HEK293 (cell line): ENCODE measurements at regions not wholly inside any gene's neighbourhood (a gene's known extent, or its start where the extent isn't known, plus 50 kb on each side); places are given as distances from the start of the nearest gene placed in this dataset.

ENCODE experiments used
- CTCF ChIA-PET: fragments of 350-600 bp; formaldehyde crosslinking; extraction: SDS; loops from one replicate; lab custom pipeline; 2021; ENCODE audit warnings: antibody characterized with exemption; lab: Yijun Ruan, JAX
- POLR2A ChIA-PET: fragments of 300-600 bp; formaldehyde crosslinking; extraction: SDS; loops from one replicate; lab custom pipeline; 2020; ENCODE audit warnings: antibody characterized with exemption, inconsistent platforms; lab: Yijun Ruan, JAX
- H3K27ac ChIP-seq: fragments of 200-500 bp; sonication (Bioruptor generic); 2 replicates; pipeline ENCODE4 v1.5.1; 2014; ENCODE audit warnings: low read depth, low read length, control low read depth, inconsistent platforms; ENCODE audit errors: extremely low read depth
- H3K36me3 ChIP-seq, 2 experiments: fragments of 200-500 bp in 1 of 2; sonication (Bioruptor generic) in 1 of 2; 1 replicate in 1 of 2; 2 replicates in 1 of 2; pipeline ENCODE4 v1.5.1; 2014 to 2017; ENCODE audit warnings: inconsistent platforms in 2 of 2, low read length in 2 of 2; ENCODE audit not compliant: control insufficient read depth in 2 of 2, insufficient read depth in 1 of 2
- H3K4me1 ChIP-seq: fragments of 200-500 bp; sonication (Bioruptor generic); 2 replicates; pipeline ENCODE4 v1.5.1; 2014; ENCODE audit warnings: mild to moderate bottlenecking, low read length, inconsistent platforms; ENCODE audit not compliant: control insufficient read depth, insufficient read depth
- H3K4me3 ChIP-seq: 2 replicates; pipeline ENCODE4 v1.5.1; 2011; ENCODE audit warnings: low read depth, mild to moderate bottlenecking, control low read depth, low read length, moderate library complexity
- H3K9me3 ChIP-seq: fragments of 200-500 bp; sonication (Bioruptor generic); 2 replicates; pipeline ENCODE4 v1.5.1; 2014; ENCODE audit warnings: low read depth, low read length, inconsistent platforms; ENCODE audit not compliant: control insufficient read depth, insufficient read depth
- EGR2 ChIP-seq: fragments of 450-650 bp; formaldehyde crosslinking; IDR thresholded peaks from 2 replicates; pipeline ENCODE4 v1.5.1; 2016; ENCODE audit warnings: low read depth, missing biosample characterization, missing genetic modification characterization
- MZF1 ChIP-seq: fragments of 450-650 bp; formaldehyde crosslinking; IDR thresholded peaks from 2 replicates; pipeline ENCODE4 v1.5.1; 2017; ENCODE audit warnings: missing biosample characterization, missing genetic modification characterization, borderline replicate concordance
- OVOL3 ChIP-seq: fragments of 450-650 bp; formaldehyde crosslinking; IDR thresholded peaks from 2 replicates; pipeline ENCODE4 v1.5.1; 2016; ENCODE audit warnings: missing biosample characterization, missing genetic modification characterization
- SCRT1 ChIP-seq: fragments of 450-650 bp; formaldehyde crosslinking; IDR thresholded peaks from 2 replicates; pipeline ENCODE4 v1.5.1; 2016; ENCODE audit warnings: missing biosample characterization, missing genetic modification characterization, borderline replicate concordance
- YY2 ChIP-seq: fragments of 450-650 bp; formaldehyde crosslinking; IDR thresholded peaks from 2 replicates; pipeline ENCODE4 v1.5.1; 2016; ENCODE audit warnings: missing biosample characterization, missing genetic modification characterization
- ZBTB17 ChIP-seq: fragments of 450-650 bp; formaldehyde crosslinking; IDR thresholded peaks from 2 replicates; pipeline ENCODE4 v1.5.1; 2016; ENCODE audit warnings: missing biosample characterization, missing genetic modification characterization
- ZBTB20 ChIP-seq: fragments of 450-650 bp; formaldehyde crosslinking; IDR thresholded peaks from 2 replicates; pipeline ENCODE4 v1.5.1; 2016; ENCODE audit warnings: missing biosample characterization, missing genetic modification characterization
- ZBTB48 ChIP-seq: fragments of 450-650 bp; formaldehyde crosslinking; IDR thresholded peaks from 2 replicates; pipeline ENCODE4 v1.5.1; 2016; ENCODE audit warnings: missing biosample characterization, missing genetic modification characterization
- ZNF140 ChIP-seq: fragments of 450-650 bp; formaldehyde crosslinking; IDR thresholded peaks from 2 replicates; pipeline ENCODE4 v1.5.1; 2016; ENCODE audit warnings: missing biosample characterization, missing genetic modification characterization
- ZNF19 ChIP-seq: fragments of 450-650 bp; formaldehyde crosslinking; IDR thresholded peaks from 2 replicates; pipeline ENCODE4; 2016; ENCODE audit warnings: missing biosample characterization, missing genetic modification characterization, low read depth
- ZNF23 ChIP-seq: fragments of 450-650 bp; formaldehyde crosslinking; IDR thresholded peaks from 2 replicates; pipeline ENCODE4 v1.5.1; 2016; ENCODE audit warnings: missing biosample characterization, missing genetic modification characterization, borderline replicate concordance
- ZNF248 ChIP-seq: fragments of 450-650 bp; formaldehyde crosslinking; IDR thresholded peaks from 2 replicates; pipeline ENCODE4 v1.5.1; 2017; ENCODE audit warnings: missing biosample characterization, missing genetic modification characterization
- ZNF311 ChIP-seq: fragments of 450-650 bp; formaldehyde crosslinking; IDR thresholded peaks from 2 replicates; pipeline ENCODE4 v1.5.1; 2017; ENCODE audit warnings: missing biosample characterization, missing genetic modification characterization, borderline replicate concordance
- ZNF37A ChIP-seq: fragments of 450-650 bp; IDR thresholded peaks from 2 replicates; pipeline ENCODE4 v1.5.1; 2018; ENCODE audit warnings: missing biosample characterization, missing genetic modification characterization
- ZNF404 ChIP-seq: fragments of 450-650 bp; formaldehyde crosslinking; IDR thresholded peaks from 2 replicates; pipeline ENCODE4 v1.5.1; 2017; ENCODE audit warnings: missing biosample characterization, missing genetic modification characterization
- ZNF449 ChIP-seq: fragments of 450-650 bp; formaldehyde crosslinking; IDR thresholded peaks from 2 replicates; pipeline ENCODE4 v1.5.1; 2017; ENCODE audit warnings: missing biosample characterization, mild to moderate bottlenecking, missing genetic modification characterization, moderate library complexity
- ZNF521 ChIP-seq: fragments of 450-650 bp; formaldehyde crosslinking; IDR thresholded peaks from 2 replicates; pipeline ENCODE4 v1.5.1; 2017; ENCODE audit warnings: missing biosample characterization, mild to moderate bottlenecking, missing genetic modification characterization
- ZNF645 ChIP-seq: fragments of 450-650 bp; formaldehyde crosslinking; IDR thresholded peaks from 2 replicates; pipeline ENCODE4; 2016; ENCODE audit warnings: missing biosample characterization, missing genetic modification characterization
- ZNF785 ChIP-seq: fragments of 450-650 bp; formaldehyde crosslinking; IDR thresholded peaks from 2 replicates; pipeline ENCODE4 v1.5.1; 2016; ENCODE audit warnings: missing biosample characterization, missing genetic modification characterization
- ZSCAN4 ChIP-seq: fragments of 450-650 bp; formaldehyde crosslinking; IDR thresholded peaks from 2 replicates; pipeline ENCODE4 v1.5.1; 2017; ENCODE audit warnings: missing biosample characterization, missing genetic modification characterization
- TF ChIP-seq, protein P1 (sequence below): fragments of 450-650 bp; formaldehyde crosslinking; IDR thresholded peaks from 2 replicates; pipeline ENCODE4 v1.5.1; 2017; ENCODE audit warnings: missing biosample characterization, missing genetic modification characterization

DNA sequence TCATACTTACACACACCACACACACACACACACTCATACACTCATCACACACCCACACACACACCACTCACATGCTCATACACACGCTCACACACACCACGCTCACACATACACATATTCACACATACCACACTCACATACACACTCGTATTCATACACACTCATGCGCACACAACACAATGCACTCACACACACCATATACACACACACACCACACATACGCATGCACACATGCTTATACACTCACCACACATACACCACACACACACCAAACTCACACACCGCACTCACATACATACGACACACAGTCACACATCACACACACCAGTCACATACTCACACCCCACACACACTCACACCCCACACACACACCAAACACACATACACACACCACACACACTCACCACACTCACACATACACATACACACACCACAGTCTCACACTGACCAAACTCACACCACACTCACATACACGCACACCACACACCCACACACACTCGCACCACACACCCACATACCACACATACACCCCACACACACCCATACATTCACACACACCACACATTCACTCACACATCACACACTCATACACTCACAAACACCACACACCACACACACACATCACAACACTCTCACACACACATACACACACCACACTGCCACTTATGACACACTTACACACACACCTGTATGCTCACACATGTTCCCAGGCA, 88.9 kb downstream of the IRX5 start:
- CTCF ChIA-PET: no interaction called here
- Histone ChIP-seq H3K9me3 (no peaks in the 10 kb centered on the region), H3K4me1 (no peaks in the 10 kb centered on the region), H3K27ac (no peak overlapping the region), H3K36me3 (no peaks in the 10 kb centered on the region), H3K4me3 (no peak overlapping the region)
- POLR2A ChIA-PET: no interaction called here
- 0 out of 2 replicates have a peak, but pooled peaks have one; percentile 20 for TF ChIP-seq ZBTB20 (tag by site-specific recombination)
- 0 out of 2 replicates have a peak, but pooled peaks have one; percentile 31 for TF ChIP-seq ZNF248
- no peak for TF ChIP-seq MZF1 (tag by site-specific recombination)
- no peak for TF ChIP-seq ZNF645 (tag by site-specific recombination)
- TF ChIP-seq ZBTB48 (tag by site-specific recombination): 0 out of 2 replicates have a peak, but pooled peaks have one; percentile 14
- TF ChIP-seq ZSCAN4 (tag by site-specific recombination): no peak
- peak; percentile 37; the same call in 1 of the 2 replicates for TF ChIP-seq ZNF19 (tag by site-specific recombination)
- TF ChIP-seq ZNF449 (tag by site-specific recombination): no peak
- TF ChIP-seq ZBTB17 (tag by site-specific recombination): no peak
- TF ChIP-seq ZNF785 (tag by site-specific recombination): peak; percentile 55; the same call in 1 of the 2 replicates
- TF ChIP-seq SCRT1 (tag by site-specific recombination): no peak
- no peak; the same call in 1 of the 2 replicates for TF ChIP-seq ZNF140
- no peak for TF ChIP-seq ZNF521 (tag by site-specific recombination)
- TF ChIP-seq YY2 (tag by site-specific recombination): 0 out of 2 replicates have a peak, but pooled peaks have one; percentile 18
- TF ChIP-seq ZNF311 (tag by site-specific recombination): 0 out of 2 replicates have a peak, but pooled peaks have one; percentile 71
- no peak for TF ChIP-seq ZNF37A (tag by site-specific recombination)
- no peak for TF ChIP-seq ZNF404 (tag by site-specific recombination)
- TF ChIP-seq, protein P1, sequence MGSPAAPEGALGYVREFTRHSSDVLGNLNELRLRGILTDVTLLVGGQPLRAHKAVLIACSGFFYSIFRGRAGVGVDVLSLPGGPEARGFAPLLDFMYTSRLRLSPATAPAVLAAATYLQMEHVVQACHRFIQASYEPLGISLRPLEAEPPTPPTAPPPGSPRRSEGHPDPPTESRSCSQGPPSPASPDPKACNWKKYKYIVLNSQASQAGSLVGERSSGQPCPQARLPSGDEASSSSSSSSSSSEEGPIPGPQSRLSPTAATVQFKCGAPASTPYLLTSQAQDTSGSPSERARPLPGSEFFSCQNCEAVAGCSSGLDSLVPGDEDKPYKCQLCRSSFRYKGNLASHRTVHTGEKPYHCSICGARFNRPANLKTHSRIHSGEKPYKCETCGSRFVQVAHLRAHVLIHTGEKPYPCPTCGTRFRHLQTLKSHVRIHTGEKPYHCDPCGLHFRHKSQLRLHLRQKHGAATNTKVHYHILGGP (tag by site-specific recombination): 0 out of 2 replicates have a peak, but pooled peaks have one; percentile 18
- no peak for TF ChIP-seq OVOL3 (tag by site-specific recombination)
- TF ChIP-seq ZNF23 (tag by site-specific recombination): 0 out of 2 replicates have a peak, but pooled peaks have one; percentile 7
- TF ChIP-seq EGR2 (tag by site-specific recombination): peak; percentile 36
